AG04450 (cell line): ENCODE measurements at regions not wholly inside any gene's neighbourhood (a gene's known extent, or its start where the extent isn't known, plus 50 kb on each side); places are given as distances from the start of the nearest gene placed in this dataset.

ENCODE experiments used
- CTCF ChIA-PET: fragments of 300-600, 350-600 bp; formaldehyde crosslinking; extraction: SDS; loops from one replicate; lab custom pipeline; 2022; ENCODE audit warnings: antibody characterized with exemption, inconsistent platforms; lab: Charles Lee
- POLR2A ChIA-PET: fragments of 350-600 bp; formaldehyde crosslinking; extraction: SDS; loops from one replicate; lab custom pipeline; 2021; ENCODE audit warnings: antibody characterized with exemption, inconsistent platforms; lab: Yijun Ruan, JAX
- DNase-seq: peaks from one replicate; pipeline ENCODE4 v3.0.0-alpha.2; 2011; ENCODE audit warnings: low read depth, low spot score
- H3K27ac ChIP-seq: one replicate; pipeline ENCODE4 v1.5.1; 2012; ENCODE audit warnings: low read depth, low read length, control low read depth
- H3K27me3 ChIP-seq: one replicate; pipeline ENCODE4 v1.6.0; 2012; ENCODE audit warnings: low read length; ENCODE audit not compliant: control insufficient read depth, insufficient read depth
- H3K4me3 ChIP-seq: 2 replicates; pipeline ENCODE4 v1.5.1; 2011; ENCODE audit warnings: mild to moderate bottlenecking, low read depth, low read length, control low read depth
- H3K9me3 ChIP-seq: 2 replicates; pipeline ENCODE4 v1.5.1; 2012; ENCODE audit warnings: low read length; ENCODE audit not compliant: control insufficient read depth, insufficient read depth
- CTCF ChIP-seq: IDR thresholded peaks from 2 replicates; pipeline ENCODE4 v1.5.1; 2011; ENCODE audit warnings: low read depth, low read length, control low read depth, inconsistent platforms

- no peak for DNase-seq
- CTCF ChIA-PET, result interaction anchor here (1.2 kb wide), 1 partner anchor 50 kb away, joined by 4 read pairs; no protein-coding TSS in a partner anchor
- POLR2A ChIA-PET, result interaction anchor here (0.6 kb wide), 1 partner anchor 78 kb away, joined by 4 read pairs; no protein-coding TSS in a partner anchor
Measured at GRCh38 chr6:47147836-47148344, 105.8 kb upstream of the ADGRF1 start.

GRCh38 chr6:47147175-47147727 is 105.1 kb upstream of the ADGRF1 start:
- POLR2A ChIA-PET, result no interaction called here
- H3K27me3 ChIP-seq, result no peaks in the 10 kb centered on the region
- no peaks in the 10 kb centered on the region for H3K9me3 ChIP-seq
- H3K27ac ChIP-seq, result no peak overlapping the region
- no peak for TF ChIP-seq CTCF
- DNase-seq, result no peak
- CTCF ChIA-PET, result interaction anchor here (1.2 to 1.4 kb wide), 2 partner anchors 21 to 49 kb away, joined by 3 to 4 read pairs; no protein-coding TSS in a partner anchor
- H3K4me3 ChIP-seq, result no peak overlapping the region

More at GRCh38 chr6:47147836-47148344, 105.8 kb upstream of the ADGRF1 start:
- no peaks in the 10 kb centered on the region for H3K9me3 ChIP-seq
- no peak overlapping the region for H3K27ac ChIP-seq
- H3K27me3 ChIP-seq, result no peaks in the 10 kb centered on the region
- H3K4me3 ChIP-seq, result no peak overlapping the region
- no peak for TF ChIP-seq CTCF

- DNase-seq, result no peak
- H3K4me3 ChIP-seq, result no peak overlapping the region
- H3K9me3 ChIP-seq, result no peaks in the 10 kb centered on the region
- POLR2A ChIA-PET, result no interaction called here
- H3K27me3 ChIP-seq, result no peaks in the 10 kb centered on the region
- CTCF ChIA-PET, result interaction anchor here (1.4 kb wide), 1 partner anchor 21 kb away, joined by 3 read pairs; no protein-coding TSS in a partner anchor
- no peak overlapping the region for H3K27ac ChIP-seq
- no peak for TF ChIP-seq CTCF
Measured at GRCh38 chr6:47146431-47147174, 104.5 kb upstream of the ADGRF1 start.

- H3K4me3 ChIP-seq, result no peak overlapping the region
- no peaks in the 10 kb centered on the region for H3K27me3 ChIP-seq
- TF ChIP-seq CTCF, result no peak
- no peak for DNase-seq
- H3K9me3 ChIP-seq, result no peaks in the 10 kb centered on the region
- ChIA-PET CTCF (interaction anchor here (0.6 to 1.4 kb wide), 2 partner anchors 47 to 151 kb away, joined by 3 to 4 read pairs; no protein-coding TSS in a partner anchor), POLR2A (no interaction called here)
- no peak overlapping the region for H3K27ac ChIP-seq
Measured at GRCh38 chr6:47145212-47145611, 103.1 kb upstream of the ADGRF1 start.
